BJ (cell line): ENCODE measurements at regions not wholly inside any gene's neighbourhood (a gene's known extent, or its start where the extent isn't known, plus 50 kb on each side); places are given as distances from the start of the nearest gene placed in this dataset.

Source experiments
- CTCF ChIA-PET: fragments of 350-600 bp; formaldehyde crosslinking; extraction: SDS; loops from one replicate; lab custom pipeline; 2021; ENCODE audit warnings: antibody characterized with exemption, inconsistent platforms; lab: Yijun Ruan, JAX
- POLR2A ChIA-PET: fragments of 300-600 bp; sonication (Branson Sonifier 250); formaldehyde crosslinking; extraction: SDS; loops from one replicate; lab custom pipeline; 2021; ENCODE audit warnings: antibody characterized with exemption; lab: Charles Lee
- DNase-seq: peaks from one replicate; pipeline ENCODE4 v3.0.0-alpha.2; 2011; ENCODE audit warnings: low read depth
- H3K27me3 ChIP-seq: 2 replicates; pipeline ENCODE4 v1.6.0; 2011; ENCODE audit warnings: low read length; ENCODE audit not compliant: control insufficient read depth, insufficient read depth
- H3K36me3 ChIP-seq: 2 replicates; pipeline ENCODE4 v1.5.1; 2011; ENCODE audit warnings: low read length; ENCODE audit not compliant: control insufficient read depth, insufficient read depth
- H3K4me3 ChIP-seq: 2 replicates; pipeline ENCODE4 v1.5.1; 2011; ENCODE audit warnings: low read depth, mild to moderate bottlenecking, control low read depth, low read length
- CTCF ChIP-seq: IDR thresholded peaks from 2 replicates; pipeline ENCODE4 v1.5.1; 2011; ENCODE audit warnings: low read depth, mild to moderate bottlenecking, control low read depth, inconsistent platforms, low read length, moderate library complexity; ENCODE audit not compliant: insufficient read depth

- no peak for DNase-seq
- CTCF ChIA-PET = no interaction called here
- Histone ChIP-seq H3K36me3 (no peaks in the 10 kb centered on the region), H3K4me3 (no peak overlapping the region), H3K27me3 (no peaks in the 10 kb centered on the region)
- TF ChIP-seq CTCF = no peak
- POLR2A ChIA-PET = no interaction called here
Observed at GRCh38 chr16:14350081-14350480, 279.0 kb downstream of the MRTFB start.

GRCh38 chr16:14347706-14348105 lies 276.6 kb downstream of the MRTFB start:
- Histone ChIP-seq H3K36me3 (no peaks in the 10 kb centered on the region), H3K4me3 (no peak overlapping the region), H3K27me3 (no peaks in the 10 kb centered on the region)
- DNase-seq = no peak
- POLR2A ChIA-PET = no interaction called here
- CTCF ChIA-PET = no interaction called here
- no peak for TF ChIP-seq CTCF

- no peaks in the 10 kb centered on the region for H3K27me3 ChIP-seq
- DNase-seq = no peak
- ChIA-PET POLR2A (no interaction called here), CTCF (interaction anchor here (0.9 kb wide), 1 partner anchor 8 kb away, joined by 3 read pairs; no protein-coding TSS in a partner anchor)
- no peaks in the 10 kb centered on the region for H3K36me3 ChIP-seq
- no peak for TF ChIP-seq CTCF
- H3K4me3 ChIP-seq = no peak overlapping the region
Observed at GRCh38 chr16:14346278-14347142, 275.4 kb downstream of the MRTFB start.

GRCh38 chr16:14345512-14346115 lies 274.5 kb downstream of the MRTFB start:
- no peak for TF ChIP-seq CTCF
- no peak for DNase-seq
- H3K36me3 ChIP-seq = no peaks in the 10 kb centered on the region
- ChIA-PET CTCF (interaction anchor here (0.9 to 2.0 kb wide), 2 partner anchors 9 to 422 kb away, joined by 3 to 5 read pairs; no protein-coding TSS in a partner anchor), POLR2A (no interaction called here)
- H3K4me3 ChIP-seq = no peak overlapping the region
- no peaks in the 10 kb centered on the region for H3K27me3 ChIP-seq

- CTCF ChIA-PET = interaction anchor here (2.0 kb wide), 1 partner anchor 421 kb away, joined by 5 read pairs; no protein-coding TSS in a partner anchor
- H3K27me3 ChIP-seq = no peaks in the 10 kb centered on the region
- no peak for DNase-seq
- POLR2A ChIA-PET = no interaction called here
- H3K4me3 ChIP-seq = no peak overlapping the region
- TF ChIP-seq CTCF = no peak
- no peaks in the 10 kb centered on the region for H3K36me3 ChIP-seq
Observed at GRCh38 chr16:14344945-14345344, 273.8 kb downstream of the MRTFB start.
